HG03520 (cell line): ENCODE measurements at regions not wholly inside any gene's neighbourhood (a gene's known extent, or its start where the extent isn't known, plus 50 kb on each side); places are given as distances from the start of the nearest gene placed in this dataset.
"Not testable (repeated sequence)": the region's sequence is repeated elsewhere in the genome, so short reads cannot be mapped to it uniquely, and the experiment has no call there.

Experiments used
- ATAC-seq: cut with Tn5 transposase; IDR thresholded peaks from one replicate; pipeline ENCODE4 v1.9.1; 2021; ENCODE audit warnings: mild to moderate bottlenecking, moderate library complexity; ENCODE audit not compliant: unreplicated experiment

- ATAC-seq: no peak
These were observed 122.5 kb downstream of the CETN3 start for GRCh38 chr5:90287036-90287435.

GRCh38 chr5:90285581-90285980 lies 124.0 kb downstream of the CETN3 start:
- no peak for ATAC-seq

- ATAC-seq: no peak
These were observed 125.2 kb downstream of the CETN3 start for GRCh38 chr5:90284375-90284774.

GRCh38 chr5:90279091-90279490 lies 130.5 kb downstream of the CETN3 start:
- no peak for ATAC-seq

- ATAC-seq: no peak
These were observed 135.3 kb downstream of the CETN3 start for GRCh38 chr5:90274216-90274615.

- no peak for ATAC-seq
These were observed 141.9 kb downstream of the CETN3 start for GRCh38 chr5:90267646-90268045.

- ATAC-seq: no peak
These were observed 144.1 kb downstream of the CETN3 start for GRCh38 chr5:90265545-90265857.

- ATAC-seq: no peak
These were observed 144.6 kb downstream of the CETN3 start for GRCh38 chr5:90264689-90265544.

GRCh38 chr5:90263102-90263820 lies 146.3 kb downstream of the CETN3 start:
- ATAC-seq: no peak

GRCh38 chr5:90251447-90251846 lies 158.1 kb downstream of the CETN3 start:
- ATAC-seq: no peak

GRCh38 chr5:90248640-90249039 lies 160.9 kb downstream of the CETN3 start:
- no peak for ATAC-seq

GRCh38 chr5:90243848-90244247 lies 165.7 kb downstream of the CETN3 start:
- ATAC-seq: not testable (repeated sequence)

GRCh38 chr5:90233476-90233875 lies 176.1 kb downstream of the CETN3 start:
- no peak for ATAC-seq

GRCh38 chr5:90231688-90232087 lies 177.9 kb downstream of the CETN3 start:
- ATAC-seq: no peak

- no peak for ATAC-seq
These were observed 181.9 kb downstream of the CETN3 start for GRCh38 chr5:90227683-90228082.

- no peak for ATAC-seq
These were observed 183.0 kb downstream of the CETN3 start for GRCh38 chr5:90226433-90227099.

GRCh38 chr5:90224342-90224741 lies 185.2 kb downstream of the CETN3 start:
- no peak for ATAC-seq

GRCh38 chr5:90223756-90224155 lies 185.8 kb downstream of the CETN3 start:
- no peak for ATAC-seq

- no peak for ATAC-seq
These were observed 187.6 kb downstream of the CETN3 start for GRCh38 chr5:90221951-90222350.

- ATAC-seq: no peak
These were observed 189.0 kb downstream of the CETN3 start for GRCh38 chr5:90220554-90220953.

- ATAC-seq: no peak
These were observed 194.6 kb downstream of the CETN3 start for GRCh38 chr5:90214991-90215390.

- ATAC-seq: not testable (repeated sequence)
These were observed 201.2 kb downstream of the CETN3 start for GRCh38 chr5:90208323-90208722.
